Heart left ventricle (tissue), 16 donors: ENCODE measurements at regions not wholly inside any gene's neighbourhood (a gene's known extent, or its start where the extent isn't known, plus 50 kb on each side); places are given as distances from the start of the nearest gene placed in this dataset.

Source experiments
- ATAC-seq, 4 donors: fragments of 200-7000 bp; cut with Tn5 transposase; one replicate each; pipeline ENCODE4 v1.9.1; 2020 to 2022; ENCODE audit warnings: moderate library complexity in 4 of 4, mild to moderate bottlenecking in 3 of 4, moderate number of reproducible peaks in 1 of 4
- DNase-seq, 5 donors: peaks; one replicate each; pipeline ENCODE4 v3.0.0-alpha.2; 2020
- H3K27ac ChIP-seq, 12 donors: fragments of 200-600 bp; sonication (generic) in 4 of 12; one replicate each; pipeline versions ENCODE4 v1.5.0 to v1.8.0; 2016 to 2022; ENCODE audit warnings: mild to moderate bottlenecking in 2 of 12
- H3K27me3 ChIP-seq, 9 donors: fragments of 200-600 bp; sonication (generic) in 2 of 9; one replicate each; pipeline versions ENCODE4 v1.5.1 to v1.8.0; 2016 to 2022; ENCODE audit warnings: mild to moderate bottlenecking in 3 of 9
- H3K36me3 ChIP-seq, 9 donors: fragments of 200-600 bp; sonication (generic) in 2 of 9; one replicate each; pipeline versions ENCODE4 v1.5.0 to v1.8.0; 2018 to 2022; ENCODE audit warnings: mild to moderate bottlenecking in 2 of 9
- H3K4me1 ChIP-seq, 12 donors: fragments of 200-600 bp; sonication (generic) in 4 of 12; one replicate each; pipeline versions ENCODE4 v1.5.0 to v1.8.0; 2016 to 2022; ENCODE audit warnings: mild to moderate bottlenecking in 3 of 12
- H3K4me3 ChIP-seq, 12 donors: fragments of 200-600 bp; sonication (generic) in 4 of 12; one replicate each; pipeline versions ENCODE4 v1.5.0 to v1.8.0; 2017 to 2022; ENCODE audit warnings: mild to moderate bottlenecking in 9 of 12, moderate library complexity in 4 of 12
- H3K9me3 ChIP-seq, 12 donors: fragments of 200-600 bp; sonication (generic) in 4 of 12; one replicate each; pipeline versions ENCODE4 v1.5.0 to v1.8.0; 2016 to 2022; ENCODE audit warnings: mild to moderate bottlenecking in 1 of 12
- CTCF ChIP-seq, 12 donors: fragments of 200-600 bp; sonication (generic) in 4 of 12; IDR thresholded peaks; one replicate each; pipeline versions ENCODE4 v1.5.0 to v1.8.0; 2018 to 2022; ENCODE audit warnings: antibody characterized with exemption in 12 of 12, mild to moderate bottlenecking in 5 of 12
- POLR2A ChIP-seq, 2 donors: fragments of 450-650 bp; IDR thresholded peaks; one replicate each; pipeline ENCODE4 v1.6.1; 2017; ENCODE audit warnings: antibody characterized with exemption in 2 of 2, mild to moderate bottlenecking in 2 of 2, moderate library complexity in 2 of 2
- WGBS, 4 donors: extraction: QIAGEN DNeasy Blood & Tissue Kit in 2 of 4; methylation state at CpG; one replicate each; pipeline versions ENCODE4 v1.1.5 to v1.1.7; 2013 to 2018; 5-methylcytosine and 5-hydroxymethylcytosine counted together
- intact Hi-C, 10 donors: fragments of 100-400 bp; cut with DNase I; formaldehyde crosslinking; loops; one replicate each; pipeline versions ENCODE4 v1.11.1 to v1.14.2; 2022
- donor health status: ischemic (EF 13 %, LVEDD 7.1; RV severe dilation, severe dysfunction).
- donor health status: healthy with polysubstance abuse.
- donor health status: DM: no; HTN: yes; CAD: no.
- donor health status: DM: no; HTN: no; CAD: no.
- donor health status: ischemic (EF 25% LVEDD 6.9; RV normal size, moderate dysfunction).
- donor health status: ischemic (EF 25% LVEDD 5.7; RV mildly dilated, moderate dysfunction).
- donor health status: healthy.
- donor health status: DM: yes; HTN: yes; CAD: no.
- donor health status: ischemic (EF 35%, LVEDD 5.7; RV mildly dilated, moderate dysfunction).
- donor health status: nonischemic (EF 11% LVEDD 7.7; RV severe dilation, severe dysfunction).
- donor health status: DM: yes; HTN: yes; CAD: no.
- donor health status: PGD.
- donor health status: ischemic (EF 29% LVEDD 5.4; RV normal size, mild dysfunction).
- donor health status: nonischemic (EF 23%, LVEDD 6.1; RV moderate dilation, normal function).

GRCh38 chr12:87384226-87384625, 645.0 kb downstream of the C12orf50 start:
- no peaks in the 10 kb centered on the region for H3K4me1 ChIP-seq
- no peak for DNase-seq
- no peaks in the 10 kb centered on the region for H3K27me3 ChIP-seq
- WGBS, 4 donors = 66 to 71% (median 69%) methylated on average over 3 of the region's 3 CpGs
- intact Hi-C loops = no loop called here
- no peak overlapping the region for H3K4me3 ChIP-seq
- no peak for TF ChIP-seq CTCF (IDR thresholded peaks at IDR 0.05)
- TF ChIP-seq POLR2A (IDR thresholded peaks at IDR 0.05) = no peak
- no peak for ATAC-seq
- no peaks in the 10 kb centered on the region for H3K9me3 ChIP-seq
- no peaks in the 10 kb centered on the region for H3K36me3 ChIP-seq
- H3K27ac ChIP-seq = no peak overlapping the region

- no peak overlapping the region for H3K4me3 ChIP-seq
- no peaks in the 10 kb centered on the region for H3K36me3 ChIP-seq
- H3K27me3 ChIP-seq = no peaks in the 10 kb centered on the region
- no peaks in the 10 kb centered on the region for H3K9me3 ChIP-seq
- H3K27ac ChIP-seq = no peak overlapping the region
- H3K4me1 ChIP-seq = no peaks in the 10 kb centered on the region
- DNase-seq (no peak), ATAC-seq (no peak)
- intact Hi-C loops = no loop called here
- TF ChIP-seq CTCF (IDR thresholded peaks at IDR 0.05) = no peak
- TF ChIP-seq POLR2A (IDR thresholded peaks at IDR 0.05) = no peak
Observed at GRCh38 chr12:87383680-87384079, 645.5 kb downstream of the C12orf50 start.

GRCh38 chr12:87382959-87383566, 646.1 kb downstream of the C12orf50 start:
- H3K36me3 ChIP-seq = no peaks in the 10 kb centered on the region
- no peak overlapping the region for H3K27ac ChIP-seq
- ATAC-seq = no peak
- no peak overlapping the region for H3K4me3 ChIP-seq
- H3K27me3 ChIP-seq = no peaks in the 10 kb centered on the region
- TF ChIP-seq CTCF (IDR thresholded peaks at IDR 0.05) (no peak), POLR2A (IDR thresholded peaks at IDR 0.05) (no peak)
- WGBS, 4 donors = 73 to 85% (median 76%) methylated on average over 2 of the region's 2 CpGs
- no peaks in the 10 kb centered on the region for H3K9me3 ChIP-seq
- intact Hi-C loops = no loop called here
- no peak for DNase-seq
- no peaks in the 10 kb centered on the region for H3K4me1 ChIP-seq

DNA sequence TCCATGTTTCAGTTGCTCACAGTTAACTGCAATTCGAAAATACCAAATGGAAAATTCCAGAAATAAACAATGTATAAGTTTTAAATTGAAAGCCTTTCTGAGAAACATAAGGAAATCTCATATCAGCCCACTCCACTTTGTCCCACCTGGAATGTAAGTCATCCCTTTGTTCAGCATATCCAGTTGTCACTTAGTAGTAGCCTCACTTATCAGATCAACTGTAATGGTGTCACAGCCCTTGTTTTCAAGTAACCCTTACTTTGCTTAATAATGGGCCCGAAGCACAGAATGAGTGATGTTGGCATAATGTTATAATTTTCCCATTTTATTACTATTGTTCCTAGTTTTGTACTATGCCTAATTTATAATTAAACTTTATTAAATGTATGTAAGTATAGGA, 646.8 kb downstream of the C12orf50 start:
- Histone ChIP-seq H3K27ac (no peak overlapping the region), H3K9me3 (no peaks in the 10 kb centered on the region), H3K4me3 (no peak overlapping the region), H3K36me3 (no peaks in the 10 kb centered on the region), H3K4me1 (no peaks in the 10 kb centered on the region), H3K27me3 (no peaks in the 10 kb centered on the region)
- 75 to 82% (median 79%) methylated on average over 2 of the region's 2 CpGs for WGBS, 4 donors
- TF ChIP-seq POLR2A (IDR thresholded peaks at IDR 0.05) (no peak), CTCF (IDR thresholded peaks at IDR 0.05) (no peak)
- intact Hi-C loops = no loop called here
- ATAC-seq (no peak), DNase-seq (no peak)
